ENCODE measurements at regions not wholly inside any gene's neighbourhood (a gene's known extent, or its start where the extent isn't known, plus 50 kb on each side); places are given as distances from the start of the nearest gene placed in this dataset.

- no peak for DNase-seq
These were observed 93.0 kb upstream of the C3orf80 start for GRCh38 chr3:160132226-160132625.

DNA sequence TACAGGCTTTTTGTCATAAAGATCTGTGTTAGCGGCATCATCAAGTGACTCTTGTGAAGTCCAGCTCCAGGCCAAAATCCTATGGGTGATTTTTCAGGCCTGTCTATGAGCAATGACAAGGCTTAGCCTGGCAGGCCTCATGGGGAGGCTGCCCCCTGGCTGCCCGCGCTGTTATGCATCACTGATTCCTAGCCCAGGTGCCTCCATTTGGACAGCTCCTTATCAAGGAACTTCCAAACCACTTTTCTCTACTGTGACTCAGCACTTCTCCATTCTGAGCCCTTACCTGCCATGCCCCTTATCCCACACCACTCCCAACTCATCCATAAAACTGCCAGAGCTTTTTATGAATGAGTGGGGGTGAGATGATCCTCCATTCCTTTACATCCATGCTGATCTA lies 91.5 kb upstream of the C3orf80 start:
- DNase-seq = no peak

- no peak for DNase-seq
These were observed 90.8 kb upstream of the C3orf80 start for GRCh38 chr3:160134454-160134853.

DNA sequence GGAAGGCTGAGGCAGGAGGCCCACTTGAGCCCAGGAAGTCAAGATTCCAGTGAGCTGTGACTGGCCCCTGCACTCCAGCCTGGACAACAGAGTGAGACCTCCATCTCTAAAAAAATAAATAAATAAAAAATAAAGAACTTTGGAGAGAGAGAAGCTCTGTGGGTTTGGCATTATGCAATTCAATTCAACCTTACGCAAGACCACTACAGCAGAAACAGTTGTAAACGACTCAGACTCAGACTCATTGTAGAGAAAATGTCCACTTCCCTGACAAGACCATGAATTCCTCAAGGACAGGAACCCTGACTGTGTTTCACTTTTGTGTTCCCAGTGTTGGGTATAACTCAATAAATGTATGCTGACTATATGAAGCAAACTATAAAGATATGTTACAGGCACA lies 90.3 kb upstream of the C3orf80 start:
- peak; percentile 90 for DNase-seq

DNA sequence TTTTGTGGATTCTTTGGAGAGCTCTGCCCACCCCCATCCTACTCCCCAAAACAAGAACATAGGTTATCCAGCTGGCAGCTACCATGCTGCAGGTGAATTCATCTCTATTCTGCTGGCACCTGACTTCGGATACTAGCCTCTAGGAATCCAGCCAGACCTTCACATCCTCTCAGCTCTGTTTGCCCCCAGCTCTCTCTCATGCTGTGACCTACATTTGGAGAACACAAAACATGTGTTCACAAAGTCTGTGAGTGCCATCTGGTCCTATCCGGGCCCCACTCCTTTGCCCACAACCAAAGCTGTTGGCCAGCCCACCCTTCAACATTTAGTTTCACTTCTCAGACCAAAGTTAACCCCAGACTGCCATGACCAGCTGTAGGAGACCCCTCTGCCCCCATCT lies 89.4 kb upstream of the C3orf80 start:
- no peak for DNase-seq

DNA sequence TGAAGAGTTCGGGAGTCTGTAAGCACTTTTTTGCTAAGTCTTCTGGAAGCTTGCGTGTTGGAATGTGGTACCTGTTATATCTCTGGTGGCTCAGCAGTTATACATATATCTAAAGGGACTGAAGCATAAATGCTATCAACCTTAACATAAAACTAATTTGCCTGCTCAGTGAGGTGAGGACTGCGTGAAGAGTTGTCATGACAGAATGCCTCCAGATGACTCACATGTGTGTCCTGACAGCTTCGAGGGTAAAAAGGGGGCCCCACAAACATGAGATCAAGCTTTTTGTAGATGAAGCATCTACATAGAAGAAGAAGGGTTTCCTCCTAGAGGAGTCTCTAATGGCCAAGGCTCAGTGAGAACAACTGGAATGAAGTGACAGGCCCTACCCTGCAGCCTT lies 88.8 kb upstream of the C3orf80 start:
- no peak for DNase-seq

GRCh38 chr3:160139291-160139690 lies 85.9 kb upstream of the C3orf80 start:
- DNase-seq = no peak

DNA sequence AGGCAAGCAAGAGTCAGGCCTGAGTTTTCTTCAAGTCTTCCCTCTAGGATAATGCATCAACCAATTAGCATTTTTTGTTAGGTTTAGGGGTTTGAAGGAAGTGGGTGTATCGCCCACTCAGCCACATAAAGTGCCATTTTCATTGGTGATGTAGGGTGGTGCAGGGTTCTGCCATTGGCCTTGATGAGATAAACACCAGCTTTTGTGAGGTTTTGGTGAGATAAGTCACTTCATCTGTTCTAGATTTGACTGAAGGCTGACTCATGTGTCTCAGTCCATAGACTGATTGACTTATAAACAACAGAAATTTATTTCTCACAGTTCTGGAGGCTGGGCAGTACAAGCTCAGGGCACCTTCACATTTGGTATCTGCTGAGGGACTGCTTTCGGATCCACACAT lies 84.5 kb upstream of the C3orf80 start:
- no peak for DNase-seq

- DNase-seq = no peak
These were observed 83.6 kb upstream of the C3orf80 start for GRCh38 chr3:160141485-160142185.

GRCh38 chr3:160143482-160143881 lies 81.7 kb upstream of the C3orf80 start:
- DNase-seq = no peak

- DNase-seq = no peak
These were observed 75.2 kb upstream of the C3orf80 start for GRCh38 chr3:160150066-160150465.

DNA sequence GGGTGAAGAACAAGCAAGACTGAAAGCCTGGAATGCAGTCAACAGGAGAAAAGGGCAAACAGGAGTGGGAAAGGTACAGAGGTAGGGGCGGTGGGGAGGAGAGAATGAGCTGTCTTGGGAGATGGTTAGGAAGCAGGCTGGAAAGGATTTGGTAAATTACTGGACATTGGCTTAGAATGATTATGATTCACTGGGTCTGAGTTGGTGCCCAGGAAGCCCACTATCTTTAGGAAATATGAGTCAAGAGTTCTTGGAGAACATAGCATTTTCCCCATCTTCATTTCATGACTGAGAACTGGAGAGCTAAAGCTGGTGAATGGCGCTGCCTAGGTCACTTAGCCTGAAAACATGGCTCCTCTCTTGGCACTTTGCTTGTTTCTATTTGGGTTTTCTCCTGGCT lies 74.7 kb upstream of the C3orf80 start:
- no peak for DNase-seq

DNA sequence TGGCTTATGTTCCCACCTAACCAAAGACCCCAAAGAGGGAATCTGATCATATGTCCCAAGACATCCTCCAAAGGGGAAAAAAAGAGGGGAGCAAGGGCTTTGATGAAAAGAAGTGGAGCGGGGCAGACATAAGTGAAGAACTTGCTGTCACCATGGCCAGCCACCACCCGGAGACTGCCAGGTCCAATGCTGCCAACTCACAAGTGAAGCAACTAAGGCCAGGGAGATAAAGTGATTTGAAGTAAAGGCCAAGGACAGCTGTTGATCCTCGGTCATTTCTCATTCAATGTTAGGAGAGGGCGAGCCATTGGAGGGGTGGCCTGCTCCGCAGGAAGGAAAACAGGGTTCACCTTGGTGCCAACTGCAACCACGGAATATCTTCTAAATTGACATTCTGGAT lies 72.6 kb upstream of the C3orf80 start:
- DNase-seq = no peak

DNA sequence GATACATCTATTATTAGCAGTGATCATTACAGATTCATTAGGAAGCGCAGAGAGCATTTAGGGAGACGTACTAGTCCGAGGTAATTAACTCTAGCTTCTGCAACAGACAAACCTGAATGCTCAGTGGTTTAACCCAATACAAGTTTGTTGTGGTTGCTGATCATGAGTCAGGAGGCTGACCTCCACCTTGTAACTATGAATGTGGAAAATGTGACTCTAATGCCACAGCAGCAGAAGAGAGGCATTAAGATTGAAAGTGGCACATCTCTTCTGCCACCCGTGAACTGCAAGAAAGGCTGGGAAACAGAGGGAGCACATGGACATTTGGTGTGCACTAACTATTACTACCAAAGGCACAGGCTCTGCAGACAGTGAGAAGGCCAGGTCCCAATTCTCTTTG lies 71.2 kb upstream of the C3orf80 start:
- DNase-seq = no peak

GRCh38 chr3:160154596-160154995 lies 70.6 kb upstream of the C3orf80 start:
- no peak for DNase-seq

GRCh38 chr3:160157321-160157720 lies 67.9 kb upstream of the C3orf80 start:
- no peak for DNase-seq

DNA sequence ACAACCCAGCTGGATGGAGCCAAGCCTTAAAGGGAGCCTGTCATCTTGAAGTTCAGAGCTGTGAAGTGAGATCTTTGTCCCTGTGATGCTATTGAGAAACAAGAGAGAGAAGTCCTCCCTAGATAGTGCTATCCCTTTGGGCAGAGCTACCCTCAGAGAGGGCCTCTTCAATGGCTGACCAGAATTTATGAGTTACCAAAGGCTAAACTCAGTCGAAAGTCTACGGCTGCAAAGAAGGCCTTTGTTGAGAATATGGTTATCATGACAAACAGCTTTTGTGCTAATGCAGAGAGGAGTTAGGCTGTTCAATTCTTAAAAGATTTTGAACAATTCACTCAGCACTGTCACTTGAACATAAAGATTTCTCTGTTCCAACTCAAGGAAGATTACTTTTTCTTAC lies 65.9 kb upstream of the C3orf80 start:
- DNase-seq = no peak

- no peak for DNase-seq
These were observed 65.4 kb upstream of the C3orf80 start for GRCh38 chr3:160159806-160160205.

DNA sequence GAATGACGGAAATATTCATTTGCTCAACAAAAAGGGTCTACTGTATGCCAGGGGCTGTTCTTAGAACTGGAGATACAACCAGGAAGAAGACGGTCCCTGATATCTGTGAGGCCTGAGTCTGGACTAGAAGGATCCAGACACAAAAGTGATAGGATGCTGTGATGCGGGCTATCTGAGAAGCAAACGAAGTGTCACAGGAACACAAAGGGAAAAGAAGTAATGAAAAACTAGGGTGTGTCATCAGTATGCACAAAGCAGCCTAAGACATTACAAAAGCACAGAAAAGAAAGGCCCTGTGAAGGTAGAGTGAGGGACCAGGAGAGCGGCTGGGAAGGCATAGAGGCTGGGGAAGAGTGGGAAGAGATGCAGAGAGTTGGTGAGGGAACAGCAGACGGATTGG lies 63.3 kb upstream of the C3orf80 start:
- no peak for DNase-seq

DNA sequence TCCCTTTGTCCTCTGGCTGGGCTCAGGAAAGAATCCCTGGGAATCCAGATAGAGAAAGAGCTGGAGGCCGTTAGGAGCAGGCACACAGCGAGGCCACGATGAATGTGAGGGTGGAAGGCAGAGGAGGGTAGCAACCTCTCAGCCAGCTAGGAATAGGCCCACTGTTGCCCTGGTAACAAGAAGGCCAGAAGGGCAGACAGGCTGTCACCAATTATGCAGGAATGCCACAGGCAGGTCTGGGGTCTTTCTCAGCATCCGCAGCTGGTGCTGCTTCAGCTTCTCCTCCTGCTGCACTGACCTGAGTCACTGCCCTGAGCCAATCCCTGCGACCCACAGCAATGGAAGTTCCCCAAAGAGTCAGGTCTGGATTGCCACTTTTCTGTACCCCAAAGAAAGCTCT lies 62.8 kb upstream of the C3orf80 start:
- no peak for DNase-seq

- DNase-seq = peak; percentile 36
These were observed 61.9 kb upstream of the C3orf80 start for GRCh38 chr3:160163229-160163878.

- DNase-seq = no peak
These were observed 57.0 kb upstream of the C3orf80 start for GRCh38 chr3:160168246-160168645.

- DNase-seq = no peak
These were observed 55.9 kb upstream of the C3orf80 start for GRCh38 chr3:160169139-160169976.

Measured in inflammatory macrophage treated with lipopolysaccharide for 4 hours (primary cell).